ENCODE measurements at regions not wholly inside any gene's neighbourhood (a gene's known extent, or its start where the extent isn't known, plus 50 kb on each side); places are given as distances from the start of the nearest gene placed in this dataset.

GRCh38 chr13:80006940-80007339 is 334.0 kb downstream of the SPRY2 start:
- H3K36me3 ChIP-seq (ENCODE audit: control insufficient read depth in 4 of 4, insufficient read depth in 3 of 4, low read depth in 1 of 4, low read length in 3 of 4): no peaks in the 10 kb centered on the region
- no peaks in the 10 kb centered on the region for H3K27me3 ChIP-seq (ENCODE audit: control insufficient read depth in 4 of 4, insufficient read depth in 4 of 4, low read length in 3 of 4)
- no peak overlapping the region for H3K27ac ChIP-seq (ENCODE audit: low read depth in 1 of 2, low read length in 2 of 2)
- H3K9me3 ChIP-seq (ENCODE audit: control insufficient read depth in 4 of 4, low read length in 3 of 4): no peaks in the 10 kb centered on the region
- WGBS: 93% methylated on average over 4 of the region's 4 CpGs
- DNase-seq (ENCODE audit: low spot score): no peak
- H3K4me3 ChIP-seq (ENCODE audit: low read depth in 1 of 3, low read length in 3 of 3): no peak overlapping the region
- H3K9ac ChIP-seq (ENCODE audit: low read depth in 1 of 2, low read length in 2 of 2): no peak overlapping the region
- TF ChIP-seq REST (IDR thresholded peaks at IDR 0.05): no peak
- TF ChIP-seq, protein P1, sequence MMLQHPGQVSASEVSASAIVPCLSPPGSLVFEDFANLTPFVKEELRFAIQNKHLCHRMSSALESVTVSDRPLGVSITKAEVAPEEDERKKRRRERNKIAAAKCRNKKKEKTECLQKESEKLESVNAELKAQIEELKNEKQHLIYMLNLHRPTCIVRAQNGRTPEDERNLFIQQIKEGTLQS (IDR thresholded peaks at IDR 0.05): no peak
- TF ChIP-seq GABPA (IDR thresholded peaks at IDR 0.05 in 1 of 2, conservative IDR thresholded peaks at IDR 0.05 in 1 of 2): no peak
- H3K4me1 ChIP-seq (ENCODE audit: control insufficient read depth in 4 of 4, insufficient read depth in 4 of 4, low read length in 3 of 4): peaks cover 0 to 6% (median 3%) of the 10 kb centered on the region in 4 donors

DNA sequence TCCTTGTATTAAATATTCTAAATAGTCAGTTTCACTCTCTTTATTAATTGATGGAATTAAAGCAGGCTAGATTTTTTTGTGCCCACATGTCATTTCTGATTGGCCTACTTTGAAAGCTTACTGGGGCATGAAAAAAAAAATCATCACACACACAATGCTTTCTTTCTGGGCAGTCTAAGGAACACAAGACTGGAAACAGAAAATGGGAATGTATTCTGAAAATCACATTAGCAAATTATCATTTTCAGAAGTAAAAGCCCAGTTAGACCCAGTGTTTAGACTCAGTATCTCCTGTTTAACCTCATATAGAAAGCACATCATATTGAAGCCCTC is 339.4 kb downstream of the SPRY2 start:
- H3K27ac ChIP-seq (ENCODE audit: low read depth in 1 of 2, low read length in 2 of 2): no peak overlapping the region

More for the DNA sequence above, 339.4 kb downstream of the SPRY2 start:
- DNase-seq (ENCODE audit: low spot score): no peak
- Histone ChIP-seq H3K36me3 (ENCODE audit: control insufficient read depth in 4 of 4, insufficient read depth in 3 of 4, low read depth in 1 of 4, low read length in 3 of 4) (no peaks in the 10 kb centered on the region), H3K27me3 (ENCODE audit: control insufficient read depth in 4 of 4, insufficient read depth in 4 of 4, low read length in 3 of 4) (no peaks in the 10 kb centered on the region), H3K9me3 (ENCODE audit: control insufficient read depth in 4 of 4, low read length in 3 of 4) (no peaks in the 10 kb centered on the region), H3K4me3 (ENCODE audit: low read depth in 1 of 3, low read length in 3 of 3) (no peak overlapping the region), H3K9ac (ENCODE audit: low read depth in 1 of 2, low read length in 2 of 2) (no peak overlapping the region), H3K4me1 (ENCODE audit: control insufficient read depth in 4 of 4, insufficient read depth in 4 of 4, low read length in 3 of 4) (peaks cover 0 to 9% (median 3%) of the 10 kb centered on the region in 4 donors)
- TF ChIP-seq EGR1 (IDR thresholded peaks at IDR 0.05; ENCODE audit: low read depth in 2 of 2) (no peak), GABPA (IDR thresholded peaks at IDR 0.05 in 1 of 2, conservative IDR thresholded peaks at IDR 0.05 in 1 of 2) (no peak), RXRA (IDR thresholded peaks at IDR 0.05) (no peak), FOXA1 (IDR thresholded peaks at IDR 0.05) (no peak), CTCF (IDR thresholded peaks at IDR 0.05; ENCODE audit: low read depth, low read length, missing input control) (no peak), NR2F2 (IDR thresholded peaks at IDR 0.05) (no peak), REST (IDR thresholded peaks at IDR 0.05) (no peak), ZBTB33 (IDR thresholded peaks at IDR 0.05) (no peak), YY1 (IDR thresholded peaks at IDR 0.05) (no peak), TAF1 (conservative IDR thresholded peaks at IDR 0.05) (no peak), JUND (IDR thresholded peaks at IDR 0.05) (no peak), RAD21 (IDR thresholded peaks at IDR 0.05) (no peak), FOXA2 (IDR thresholded peaks at IDR 0.05) (no peak)
- TF ChIP-seq, protein P1 (IDR thresholded peaks at IDR 0.05): no peak

Data from liver (tissue), 8 donors.